T follicular helper cell (primary cell): ENCODE measurements at regions not wholly inside any gene's neighbourhood (a gene's known extent, or its start where the extent isn't known, plus 50 kb on each side); places are given as distances from the start of the nearest gene placed in this dataset.

Experiments
- DNase-seq: peaks from one replicate; pipeline ENCODE4 v3.0.0-alpha.2; 2020; ENCODE audit warnings: low read depth

DNA sequence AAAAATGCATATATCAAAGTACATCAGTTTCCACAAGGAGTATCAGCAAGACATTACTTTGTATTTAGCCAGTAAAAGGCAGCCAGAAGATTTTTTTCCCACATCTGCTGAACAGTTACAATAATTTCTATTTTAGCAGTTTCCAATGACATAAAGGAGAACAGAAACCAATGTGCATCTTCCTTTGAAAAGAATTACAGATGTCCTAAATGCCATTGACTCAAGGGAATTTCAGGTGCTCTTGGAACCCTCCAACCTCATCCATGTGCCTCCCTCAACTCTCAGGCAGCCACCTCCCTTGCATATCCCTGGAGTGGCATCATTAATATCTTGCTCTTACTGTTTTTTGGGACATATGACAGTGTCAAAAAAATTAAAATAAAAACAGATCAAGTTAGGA, 62.2 kb upstream of the ST8SIA1 start:
- no peak for DNase-seq

DNA sequence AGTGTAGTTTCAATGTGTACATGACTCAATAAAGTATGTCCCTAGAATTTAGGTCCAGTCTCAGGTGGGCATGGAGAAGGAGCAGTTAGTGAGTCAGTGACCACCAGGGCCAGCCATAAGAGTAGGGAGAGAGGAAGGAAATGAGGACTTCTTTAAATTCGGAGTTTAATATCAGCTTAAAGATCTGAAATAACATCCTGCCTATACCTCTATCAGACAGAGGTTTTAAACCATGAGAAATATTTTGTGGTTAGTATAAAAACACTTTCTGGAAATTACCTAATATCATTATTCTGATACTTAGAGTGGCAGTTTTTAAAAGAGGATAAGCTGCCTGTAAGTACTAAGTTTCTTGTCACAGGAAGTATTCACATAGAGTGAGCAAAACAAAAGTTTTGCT, 61.7 kb upstream of the ST8SIA1 start:
- peak; percentile 39 for DNase-seq

DNA sequence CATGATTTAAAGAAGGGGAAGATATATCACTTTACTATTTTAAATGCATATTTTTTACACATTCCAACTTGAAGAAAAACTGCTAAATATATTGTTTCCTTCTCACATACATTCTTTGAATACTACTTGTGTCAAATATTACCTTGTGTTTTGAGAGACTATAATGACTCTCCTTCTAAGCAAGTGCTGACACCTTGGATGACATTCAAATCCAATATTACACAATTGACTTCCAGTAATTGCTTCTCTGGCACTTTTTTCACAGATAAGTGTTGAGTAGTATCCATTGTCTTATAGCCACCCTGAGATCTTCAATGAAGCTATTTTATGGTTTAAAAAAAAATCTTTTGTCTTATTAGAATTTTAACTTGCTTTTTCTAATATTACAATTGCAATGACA, 61.2 kb upstream of the ST8SIA1 start:
- no peak for DNase-seq
